GM18909 (cell line): ENCODE measurements at regions not wholly inside any gene's neighbourhood (a gene's known extent, or its start where the extent isn't known, plus 50 kb on each side); places are given as distances from the start of the nearest gene placed in this dataset.

ENCODE experiments used
- ATAC-seq: cut with Tn5 transposase; IDR thresholded peaks from one replicate; pipeline ENCODE4 v1.9.1; 2021; ENCODE audit warnings: mild to moderate bottlenecking; ENCODE audit not compliant: unreplicated experiment, poor library complexity

DNA sequence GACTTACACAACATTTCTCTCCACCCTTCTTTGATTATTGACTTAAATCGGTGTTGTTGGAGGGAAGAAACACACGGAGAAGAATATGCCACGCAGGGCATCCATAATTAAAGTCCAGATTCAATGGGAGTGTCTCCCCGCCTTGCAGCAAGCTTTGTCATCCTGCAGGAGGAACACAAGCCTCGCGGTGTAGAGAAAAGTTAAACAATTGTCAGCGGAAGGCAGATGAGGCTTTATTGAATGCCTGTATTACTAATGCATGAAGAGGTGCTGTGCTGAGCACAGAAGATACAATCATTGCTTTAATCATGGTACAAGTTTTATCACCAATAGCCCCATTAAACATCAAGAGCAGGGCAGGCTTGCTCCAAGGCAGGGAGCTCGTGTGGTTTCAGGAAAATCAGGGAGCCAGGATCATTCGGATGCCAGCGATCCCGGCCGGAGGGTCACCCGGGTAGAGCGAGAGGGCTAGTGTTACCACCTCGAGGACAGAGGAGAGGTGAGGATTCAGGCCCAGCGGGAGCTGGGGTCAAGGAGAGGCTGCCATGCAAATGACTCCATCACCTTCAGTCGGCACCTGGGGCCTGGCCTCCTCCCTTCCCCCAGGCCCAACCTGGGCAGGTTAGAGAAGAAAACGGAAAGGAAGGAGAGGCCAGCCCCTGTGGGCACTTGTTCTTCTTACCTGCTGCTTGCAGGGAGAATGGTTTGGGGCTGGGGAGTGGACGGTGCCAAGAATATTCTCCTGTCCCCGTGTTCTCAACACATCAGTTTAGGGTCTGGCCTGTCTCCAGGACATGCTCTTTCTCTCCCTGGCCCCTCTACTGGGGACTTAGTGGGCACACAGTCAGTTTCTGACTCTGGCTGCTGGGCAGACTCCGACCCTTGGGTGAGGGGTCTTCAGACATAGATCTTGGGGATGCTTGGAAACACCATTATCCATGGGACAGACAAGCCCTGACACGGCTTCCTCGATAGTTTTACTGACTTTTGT lies 289.5 kb downstream of the IRX2 start:
- no peak for ATAC-seq

DNA sequence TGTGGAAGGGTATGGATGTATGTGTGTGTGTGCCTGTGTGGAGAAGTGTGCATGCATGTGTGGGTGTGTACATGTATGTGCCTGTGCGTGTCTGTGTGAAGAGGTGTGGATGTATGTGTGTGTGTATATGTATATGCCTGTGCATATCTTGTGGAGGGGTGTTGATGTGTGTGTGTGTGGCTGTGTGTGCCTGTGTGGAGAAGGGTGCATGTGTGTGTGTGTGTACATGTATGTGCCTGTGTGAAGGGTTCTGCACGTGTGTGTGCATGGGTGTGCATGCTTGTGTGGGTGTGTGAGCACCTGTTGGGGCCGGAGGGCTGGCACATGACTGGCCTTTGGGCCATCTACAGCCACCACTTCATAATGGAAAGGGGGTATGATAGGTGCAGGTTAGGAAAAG lies 291.4 kb downstream of the IRX2 start:
- ATAC-seq, result no peak

DNA sequence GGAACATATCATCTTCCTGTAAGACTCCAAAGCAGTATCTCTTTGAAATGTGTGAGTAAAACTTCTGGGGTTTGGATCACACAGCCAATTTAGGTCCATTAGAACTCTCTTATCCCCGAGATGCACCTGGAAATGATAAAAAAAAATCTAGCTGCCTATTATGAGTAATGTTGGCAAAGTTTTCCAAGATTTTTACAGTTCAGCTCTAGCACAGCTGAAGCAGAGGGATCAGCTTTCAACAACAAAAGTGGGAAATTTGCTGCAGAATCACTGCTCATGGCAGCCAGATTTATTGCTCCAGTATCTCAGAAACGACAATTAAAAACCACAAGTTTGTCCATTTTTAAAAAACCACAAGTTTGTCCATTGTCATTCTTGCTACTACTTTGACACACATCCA lies 292.2 kb downstream of the IRX2 start:
- no peak for ATAC-seq

DNA sequence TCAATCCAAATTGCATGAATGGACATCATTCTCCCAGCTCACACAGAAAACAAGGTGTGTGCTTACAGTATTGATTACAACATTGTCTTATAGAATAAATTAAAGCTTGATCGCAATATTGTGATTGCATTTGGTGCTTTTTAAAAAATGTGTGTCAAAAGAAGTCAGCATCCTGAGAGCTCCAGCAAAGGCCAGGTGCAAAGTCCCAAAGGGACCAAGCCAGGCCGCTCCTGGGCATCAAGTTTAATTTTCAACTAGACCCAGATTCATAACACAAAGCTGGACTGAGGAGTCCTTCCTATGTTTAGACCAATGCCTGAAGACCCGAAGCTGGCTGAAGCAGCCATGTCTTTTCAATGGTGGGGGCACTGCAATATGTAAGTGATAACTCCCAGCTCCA lies 295.6 kb downstream of the IRX2 start:
- ATAC-seq, result no peak

DNA sequence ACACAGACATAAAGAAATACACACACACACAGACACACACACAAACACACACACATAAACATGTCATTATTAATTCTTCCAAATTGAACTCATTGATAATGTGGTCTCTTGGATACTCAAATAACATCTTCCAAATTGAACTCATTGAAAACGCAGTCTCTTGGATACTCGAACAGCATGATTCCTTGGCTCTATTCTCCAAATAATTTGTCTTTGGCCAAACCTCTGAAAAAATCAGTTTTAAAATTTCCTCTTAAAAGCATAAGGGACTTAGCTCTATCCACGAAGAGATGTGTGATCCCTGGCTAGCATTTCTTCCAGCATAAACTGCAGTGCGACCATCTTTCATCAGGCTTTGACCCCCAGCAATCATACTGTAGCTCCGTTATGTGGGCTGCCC lies 296.6 kb downstream of the IRX2 start:
- ATAC-seq, result no peak

DNA sequence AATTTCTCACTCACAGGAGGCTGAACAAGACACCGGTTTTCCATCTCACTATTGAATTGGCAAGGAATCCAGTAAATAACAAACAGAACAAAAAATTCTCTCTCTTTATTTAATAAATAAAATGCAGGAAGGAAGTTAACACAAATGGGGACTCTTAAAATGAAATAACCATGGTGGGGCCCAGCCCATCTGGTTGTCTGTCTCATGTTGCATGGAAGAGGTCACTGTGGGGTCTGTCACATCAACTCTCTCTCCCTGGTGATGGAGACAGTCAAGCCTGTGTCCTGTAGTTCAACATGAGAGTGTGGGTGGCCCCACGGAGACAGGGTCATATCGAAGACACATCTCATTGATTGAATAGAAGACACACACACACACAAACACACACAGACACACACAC lies 297.7 kb downstream of the IRX2 start:
- ATAC-seq, result no peak

DNA sequence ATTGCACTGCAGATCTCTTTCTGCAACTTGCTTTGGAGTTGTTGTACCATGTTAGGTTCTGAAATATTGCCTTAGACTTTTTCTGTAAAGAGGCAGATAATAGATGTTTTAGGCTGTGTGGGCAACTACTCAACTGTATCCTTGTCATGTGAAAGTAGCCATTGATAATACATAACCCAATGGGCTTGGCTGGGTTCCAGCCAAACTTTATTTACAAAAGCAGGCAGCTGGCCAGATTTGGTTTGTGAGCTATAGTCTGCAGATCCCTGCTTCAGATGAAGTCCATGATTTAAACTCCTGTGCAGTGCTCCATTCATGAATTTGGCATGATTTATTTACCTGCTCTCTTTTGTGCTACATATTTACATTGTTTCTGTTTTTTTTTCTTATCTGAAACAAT lies 300.4 kb downstream of the IRX2 start:
- no peak for ATAC-seq

DNA sequence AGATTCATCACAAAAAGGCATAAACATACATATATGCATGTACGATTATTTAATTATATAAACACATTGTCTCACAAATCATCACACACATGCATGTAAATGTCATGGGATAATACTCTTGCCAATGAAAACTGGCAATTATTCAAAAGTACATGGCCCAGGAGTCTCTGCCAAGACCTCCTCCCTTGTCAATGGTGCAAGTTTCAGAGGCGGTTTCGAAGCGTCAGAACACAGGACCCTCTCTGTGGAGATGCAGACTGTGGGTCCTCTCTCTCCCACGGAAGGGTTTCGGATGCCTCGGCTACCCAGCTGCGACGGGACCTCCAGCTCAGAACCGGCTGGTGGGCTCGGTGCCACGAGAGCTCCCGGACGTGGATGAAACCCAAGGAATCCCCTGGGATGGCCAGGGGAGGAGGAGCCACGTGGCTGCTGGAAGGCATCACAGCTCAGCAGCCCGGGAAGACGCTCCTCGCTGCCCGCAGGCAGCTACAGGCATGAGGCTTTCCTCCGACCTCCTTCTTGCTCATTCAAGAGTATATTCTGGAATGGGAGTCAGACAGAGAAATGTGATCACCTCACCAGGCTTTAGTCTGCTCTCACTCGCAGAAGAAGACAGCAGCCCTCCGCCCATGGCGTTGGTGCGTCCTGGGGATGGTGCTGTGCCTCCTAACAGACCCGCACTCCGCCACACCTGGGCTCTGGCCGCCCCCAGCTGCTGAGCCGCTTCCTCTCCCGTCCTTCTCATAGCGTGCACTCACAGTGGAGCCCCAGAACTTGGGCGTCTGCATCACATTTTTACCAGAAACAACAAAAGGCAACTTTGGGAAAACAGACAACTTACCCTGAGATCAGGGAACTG lies 308.8 kb downstream of the IRX2 start:
- ATAC-seq, result no peak

DNA sequence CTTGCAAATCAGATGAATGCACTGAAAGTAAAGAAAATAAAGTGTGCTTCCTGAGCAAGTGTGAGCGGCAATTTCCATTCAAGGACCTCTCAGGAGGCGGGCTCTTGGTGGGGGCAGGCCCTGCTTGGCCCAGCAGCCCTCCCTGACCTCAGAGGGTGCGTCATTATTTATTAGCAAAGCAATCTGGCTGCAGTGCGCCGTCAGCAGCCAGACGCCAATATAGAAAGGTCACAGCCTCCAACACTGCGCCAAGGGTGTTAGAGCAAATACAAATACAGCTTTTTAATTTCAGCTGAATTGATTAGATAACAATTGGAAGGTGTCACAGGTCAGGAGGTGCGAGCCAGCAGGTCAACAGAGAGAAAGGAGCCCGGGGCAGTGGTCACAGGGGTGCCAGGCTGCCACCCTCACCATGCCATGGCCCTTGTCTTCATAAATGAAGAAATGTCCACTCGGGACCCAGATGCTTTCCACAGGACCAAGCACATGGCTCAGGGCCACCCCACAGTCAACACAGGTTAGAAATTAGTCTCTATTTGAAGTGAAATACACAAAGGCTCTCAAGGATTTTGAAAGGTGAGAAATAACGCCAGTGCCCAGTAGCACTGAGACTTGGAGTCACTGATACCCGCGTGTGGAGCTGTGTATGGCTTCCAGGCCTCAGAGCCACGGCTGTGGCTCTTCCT lies 309.8 kb downstream of the IRX2 start:
- no peak for ATAC-seq

DNA sequence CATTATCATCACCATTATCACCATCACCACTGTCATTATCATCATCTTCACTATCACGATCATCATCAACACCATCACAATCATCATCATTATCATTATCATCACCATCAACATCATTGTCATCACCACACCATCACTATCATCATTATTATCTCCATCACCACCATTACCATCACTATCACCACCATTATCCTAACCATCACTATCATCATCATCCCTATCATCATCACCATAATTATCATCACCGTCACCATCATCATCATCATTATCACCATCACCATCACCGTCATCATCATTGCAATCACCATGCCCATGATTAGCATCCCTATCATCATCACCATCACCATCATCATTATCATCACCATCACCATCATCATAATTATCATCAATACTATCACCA lies 311.9 kb downstream of the IRX2 start:
- no peak for ATAC-seq

DNA sequence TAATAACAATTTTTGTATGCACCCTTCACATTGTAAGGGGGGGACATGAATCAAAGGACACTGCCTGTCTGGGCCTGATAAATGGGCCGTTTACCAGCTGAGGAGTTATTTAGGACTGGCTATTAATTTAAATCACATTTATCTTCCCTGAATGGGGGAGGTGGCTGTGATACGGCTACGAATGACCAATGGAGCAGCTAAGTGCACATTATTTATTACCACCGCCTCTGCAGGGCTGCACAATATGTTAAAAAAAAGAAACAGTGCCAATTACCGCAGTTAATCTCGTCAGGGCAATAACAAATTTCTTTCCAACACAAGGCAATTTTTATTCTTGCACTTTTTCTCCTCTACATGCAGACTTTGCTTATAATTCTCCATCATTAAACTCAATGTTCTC lies 318.4 kb downstream of the IRX2 start:
- no peak for ATAC-seq

DNA sequence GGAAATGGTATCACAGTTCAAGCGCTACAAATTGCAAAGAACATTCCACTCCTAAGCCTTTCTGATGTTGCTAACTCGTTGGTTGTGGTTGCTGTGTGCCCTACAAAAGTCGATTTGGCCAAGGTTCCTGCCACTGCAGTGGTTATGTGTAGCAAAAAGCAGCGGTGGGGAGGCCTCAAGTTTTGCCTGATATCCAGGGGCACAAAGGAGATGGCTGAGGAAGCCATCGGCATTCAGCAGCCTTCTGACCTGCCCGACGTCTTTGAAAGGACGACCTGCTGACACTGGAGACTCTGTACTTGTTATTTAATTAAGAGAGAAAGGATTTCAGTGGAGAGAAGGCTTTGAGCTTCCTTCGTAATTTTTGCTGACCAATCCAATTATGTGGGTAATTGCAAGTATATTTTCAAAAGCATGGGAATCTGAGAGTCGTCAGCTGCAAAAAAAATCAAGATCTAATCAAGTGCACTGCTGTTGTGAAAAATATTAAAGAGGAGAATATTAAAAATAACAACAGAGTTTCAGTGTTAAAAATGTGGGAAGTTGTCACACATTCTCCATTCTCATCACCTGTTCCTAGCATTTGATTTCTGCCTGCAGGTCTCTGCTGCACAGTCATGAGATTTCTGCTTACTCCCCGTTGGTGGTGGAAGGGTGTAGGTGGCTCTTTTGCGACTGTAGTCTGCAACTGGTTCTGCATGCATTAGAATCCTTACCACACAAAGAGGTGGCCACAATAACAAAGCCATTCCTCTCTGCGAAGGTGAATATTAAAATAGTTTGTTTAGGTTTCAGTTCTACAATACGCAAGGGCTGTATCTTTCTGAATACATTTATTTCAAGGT lies 319.2 kb downstream of the IRX2 start:
- no peak for ATAC-seq

DNA sequence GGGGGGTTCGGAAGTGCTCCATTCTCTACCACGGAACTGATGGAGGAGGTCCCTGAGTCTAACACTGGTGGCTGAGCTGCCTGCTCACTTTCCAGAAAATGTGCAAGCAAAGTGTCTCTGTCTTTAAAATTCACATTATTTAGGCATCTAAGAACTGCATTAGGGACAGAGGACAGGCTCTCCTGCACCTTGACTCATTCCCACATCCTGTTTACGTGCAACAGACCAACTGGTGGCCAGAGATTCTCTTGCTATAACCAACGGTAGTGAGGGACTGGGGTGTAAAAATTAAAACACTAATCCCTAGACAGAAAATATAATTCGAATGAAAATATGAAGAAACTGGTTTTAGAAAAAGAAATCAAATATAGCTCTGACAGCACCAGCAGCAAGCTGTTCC lies 320.9 kb downstream of the IRX2 start:
- ATAC-seq, result no peak

DNA sequence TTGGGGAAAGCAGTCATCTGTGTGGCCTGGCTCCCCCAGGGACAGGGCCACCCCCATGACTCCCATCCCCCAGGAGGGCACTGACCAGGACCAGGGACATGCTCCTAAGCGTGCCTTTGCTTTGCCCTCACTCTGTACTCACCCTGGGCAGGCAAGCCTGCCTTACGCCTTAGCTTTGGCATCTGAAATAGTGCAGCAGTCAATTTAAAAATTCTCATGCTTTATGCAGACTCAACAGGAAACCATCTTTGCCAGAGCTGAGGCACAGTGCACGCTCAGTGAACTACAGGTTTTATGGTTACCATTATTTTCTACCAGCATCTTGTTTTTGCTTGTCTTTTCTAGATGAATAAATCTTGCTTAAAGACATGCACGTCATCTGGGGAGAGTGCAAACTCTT lies 323.5 kb downstream of the IRX2 start:
- ATAC-seq, result no peak

DNA sequence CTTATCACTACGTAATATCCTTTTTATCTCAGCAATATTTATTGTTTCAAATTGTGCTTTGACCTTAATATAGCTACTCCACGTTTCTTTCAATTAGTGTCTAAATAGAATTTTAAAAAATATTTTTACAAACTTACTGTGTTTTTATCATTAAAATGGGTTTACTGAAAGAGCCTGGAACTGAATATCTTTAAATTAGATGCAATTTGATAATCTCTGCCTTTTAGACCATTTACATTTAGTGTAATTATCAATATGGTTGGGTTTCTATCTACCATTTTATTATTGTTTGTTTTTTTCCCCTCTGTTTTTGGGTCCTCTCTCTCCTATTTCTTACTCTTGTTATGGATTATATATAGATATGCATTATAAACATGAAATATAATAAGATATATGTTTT lies 327.8 kb downstream of the IRX2 start:
- no peak for ATAC-seq

DNA sequence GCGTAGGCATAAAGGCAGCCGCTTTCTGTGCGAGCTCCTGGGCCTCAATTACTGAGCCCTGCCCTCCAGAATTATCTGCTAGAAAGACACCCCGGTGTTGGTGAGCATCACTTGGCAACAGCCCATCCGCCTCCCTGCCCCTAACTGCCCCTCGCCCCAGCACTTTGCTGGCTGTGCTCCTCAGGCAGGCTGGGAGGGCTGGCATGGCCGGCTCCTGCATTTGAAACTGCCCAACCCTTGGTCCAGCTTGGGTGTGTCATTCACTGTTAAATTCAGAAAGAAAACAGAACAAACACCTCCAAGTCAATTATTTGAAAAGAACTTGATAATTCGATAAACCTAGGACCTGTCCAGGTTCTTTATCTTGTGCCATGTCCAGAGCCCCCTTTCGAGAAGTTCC lies 334.2 kb downstream of the IRX2 start:
- no peak for ATAC-seq

DNA sequence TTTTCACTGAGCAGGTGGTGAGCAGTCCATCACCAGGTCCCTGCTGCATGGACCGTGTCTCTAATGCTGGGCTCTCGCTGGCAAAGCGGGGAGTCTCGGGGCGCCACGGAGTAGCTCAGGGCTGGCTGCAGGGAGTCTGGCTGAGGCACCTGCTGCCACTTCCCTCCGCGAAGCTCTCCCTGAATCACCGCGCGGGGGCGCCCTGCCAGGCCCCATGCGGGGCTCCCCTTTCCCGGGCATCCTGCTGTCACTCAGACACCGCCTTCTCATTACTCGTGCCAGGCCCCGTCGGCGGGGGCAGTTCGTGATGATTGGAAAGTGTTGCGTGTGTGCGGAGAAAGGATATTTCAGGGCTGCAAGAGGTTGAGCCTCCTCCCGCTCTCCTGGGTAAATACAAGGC lies 335.8 kb downstream of the IRX2 start:
- ATAC-seq, result no peak

DNA sequence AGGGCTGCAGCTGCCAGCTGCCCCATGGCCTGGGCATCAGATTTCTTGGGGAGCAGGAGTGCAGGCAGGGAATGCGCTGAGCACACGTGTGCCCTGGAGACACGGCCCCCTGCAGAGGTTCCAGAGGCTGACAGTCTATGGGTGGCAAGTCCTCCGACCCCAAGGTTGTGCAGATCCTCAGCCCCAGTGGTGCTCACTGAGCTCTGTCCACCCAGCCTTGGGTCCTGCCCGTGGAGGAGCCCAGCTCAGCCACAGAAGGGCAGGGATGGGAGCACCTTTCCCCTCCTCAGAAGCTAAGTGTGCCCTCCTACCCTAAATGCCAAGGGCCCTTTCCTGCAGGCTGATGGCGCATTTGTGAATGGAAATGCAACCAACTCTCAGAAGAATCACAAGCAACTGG lies 341.0 kb downstream of the IRX2 start:
- ATAC-seq, result no peak

DNA sequence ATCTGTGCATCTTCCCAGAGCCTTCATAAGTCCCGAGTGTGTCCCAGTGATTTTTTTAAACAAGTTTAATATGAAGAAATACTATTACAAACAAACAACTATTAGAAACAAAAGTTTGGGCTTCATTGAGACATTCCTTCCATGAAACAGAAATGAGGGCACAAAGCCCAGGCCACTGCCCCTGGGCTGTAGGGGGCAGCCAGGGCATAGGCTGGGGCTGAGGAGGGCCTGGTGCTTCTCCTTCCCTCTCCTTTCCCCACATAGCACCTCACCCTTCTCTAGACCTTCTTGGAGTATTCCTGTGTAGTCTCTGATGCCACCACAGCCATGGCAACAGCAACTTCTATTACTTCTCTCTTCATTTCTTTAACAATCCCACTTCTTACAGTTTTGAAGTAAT lies 348.2 kb downstream of the IRX2 start:
- ATAC-seq, result no peak

DNA sequence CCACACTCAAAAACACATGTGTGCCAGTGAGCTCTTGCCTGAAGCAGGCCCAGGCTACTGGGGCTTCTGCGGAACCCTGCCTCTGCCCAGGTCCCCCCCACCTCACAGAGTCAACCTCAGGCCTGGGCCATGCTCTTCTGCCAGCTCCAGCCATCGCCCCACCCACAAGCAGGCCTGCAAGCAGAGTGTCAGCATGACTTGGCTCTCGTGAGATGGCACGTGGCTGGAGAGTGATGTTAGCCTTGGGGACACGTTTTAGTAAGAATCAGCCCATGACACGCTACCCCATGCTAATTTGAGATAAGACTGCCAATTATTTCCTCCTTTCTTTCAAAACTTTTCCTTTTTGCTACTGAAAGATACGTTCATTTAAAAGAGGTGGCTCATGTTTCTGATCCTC lies 351.7 kb downstream of the IRX2 start:
- no peak for ATAC-seq
